Heart left ventricle (tissue), 13 donors: ENCODE measurements at regions not wholly inside any gene's neighbourhood (a gene's known extent, or its start where the extent isn't known, plus 50 kb on each side); places are given as distances from the start of the nearest gene placed in this dataset.

Experiments
- CTCF ChIP-seq, 12 donors: fragments of 200-600 bp; sonication (generic) in 4 of 12; IDR thresholded peaks; one replicate each; pipeline versions ENCODE4 v1.5.0 to v1.8.0; 2018 to 2022; ENCODE audit warnings: antibody characterized with exemption in 12 of 12, mild to moderate bottlenecking in 5 of 12
- POLR2A ChIP-seq, 2 donors: fragments of 450-650 bp; IDR thresholded peaks; one replicate each; pipeline ENCODE4 v1.6.1; 2017; ENCODE audit warnings: antibody characterized with exemption in 2 of 2, mild to moderate bottlenecking in 2 of 2, moderate library complexity in 2 of 2
- donor health status: ischemic (EF 13 %, LVEDD 7.1; RV severe dilation, severe dysfunction).
- donor health status: DM: no; HTN: yes; CAD: no.
- donor health status: DM: no; HTN: no; CAD: no.
- donor health status: ischemic (EF 25% LVEDD 6.9; RV normal size, moderate dysfunction).
- donor health status: ischemic (EF 25% LVEDD 5.7; RV mildly dilated, moderate dysfunction).
- donor health status: ischemic (EF 35%, LVEDD 5.7; RV mildly dilated, moderate dysfunction).
- donor health status: nonischemic (EF 11% LVEDD 7.7; RV severe dilation, severe dysfunction).
- donor health status: DM: yes; HTN: yes; CAD: no.
- donor health status: PGD.
- donor health status: ischemic (EF 29% LVEDD 5.4; RV normal size, mild dysfunction).
- donor health status: nonischemic (EF 23%, LVEDD 6.1; RV moderate dilation, normal function).

DNA sequence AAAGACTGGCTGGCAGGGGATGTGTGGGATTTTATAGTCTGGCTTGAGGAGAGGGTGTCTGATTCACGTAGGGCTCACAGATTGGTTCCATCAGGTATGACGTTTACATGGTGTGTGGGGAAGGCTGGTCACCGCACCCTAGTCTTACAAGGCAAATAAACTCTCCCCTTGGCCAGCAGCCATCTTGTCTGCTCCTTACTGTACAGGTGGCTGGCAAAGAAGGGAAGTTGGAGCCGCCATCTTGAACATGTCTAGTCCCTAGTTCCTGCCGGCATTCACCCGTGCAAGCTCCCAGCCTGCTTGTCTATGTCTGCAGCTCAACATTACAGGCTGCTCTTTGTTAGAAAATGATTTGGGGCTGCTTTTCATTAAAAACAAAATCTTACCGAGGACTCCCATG lies 97.6 kb downstream of the RAMP3 start:
- TF ChIP-seq CTCF (IDR thresholded peaks at IDR 0.05), result no peak
- no peak for TF ChIP-seq POLR2A (IDR thresholded peaks at IDR 0.05)
